ENCODE measurements at regions not wholly inside any gene's neighbourhood (a gene's known extent, or its start where the extent isn't known, plus 50 kb on each side); places are given as distances from the start of the nearest gene placed in this dataset.

- Histone ChIP-seq H3K4me1 (ENCODE audit: control insufficient read depth, insufficient read depth, low read length) (no peaks in the 10 kb centered on the region), H3K79me1 (ENCODE audit: low read depth in 1 of 2, low read length in 2 of 2) (no peaks in the 10 kb centered on the region), H3K4me2 (ENCODE audit: low read depth, low read length) (no peak overlapping the region), H2BK15ac (ENCODE audit: low read depth, low read length) (no peak overlapping the region), H3K4me3 (ENCODE audit: insufficient read depth, low read depth, low read length) (no peak overlapping the region), H2BK5ac (ENCODE audit: low read depth, low read length, poor library complexity, severe bottlenecking) (no peak overlapping the region), H3K14ac (replicated peaks; ENCODE audit: low read depth, low read length) (no peak overlapping the region), H3K27ac (ENCODE audit: insufficient read depth, low read length) (no peak overlapping the region), H3K9me3 (ENCODE audit: control insufficient read depth, insufficient read depth, low read length) (no peaks in the 10 kb centered on the region), H3K18ac (ENCODE audit: low read depth, low read length) (no peak overlapping the region), H2BK20ac (ENCODE audit: low read depth, low read length) (no peak overlapping the region), H3K36me3 (ENCODE audit: control insufficient read depth, insufficient read depth, low read length) (no peaks in the 10 kb centered on the region), H3K4ac (ENCODE audit: low read depth, low read length) (no peak overlapping the region), H3K9me1 (ENCODE audit: insufficient read depth, low read length) (no peaks in the 10 kb centered on the region), H4K5ac (ENCODE audit: low read depth, low read length) (no peak overlapping the region), H4K91ac (ENCODE audit: insufficient read depth, low read depth, low read length) (no peak overlapping the region), H2AK5ac (ENCODE audit: low read depth, low read length) (no peak overlapping the region), H2BK120ac (ENCODE audit: low read depth, low read length) (no peak overlapping the region), H3K56ac (ENCODE audit: extremely low read depth, insufficient read depth, low read length) (no peak overlapping the region), H4K20me1 (ENCODE audit: insufficient read depth, low read length) (no peaks in the 10 kb centered on the region), H2AFZ (replicated peaks; ENCODE audit: low read length, poor library complexity) (no peak overlapping the region), H3K27me3 (ENCODE audit: control insufficient read depth, insufficient read depth, low read length) (no peaks in the 10 kb centered on the region; the same call in 1 of the 2 replicates), H2AK9ac (replicated peaks; ENCODE audit: low read depth, low read length, poor library complexity) (no peak overlapping the region), H4K8ac (ENCODE audit: low read depth in 2 of 2, low read length in 2 of 2) (no peak overlapping the region), H3K23ac (ENCODE audit: low read depth, low read length) (no peak overlapping the region), H3K9ac (ENCODE audit: low read depth, low read length) (no peak overlapping the region)
- POLR2A ChIA-PET (ENCODE audit: unreplicated experiment): no interaction called here
- in situ Hi-C loops (cut with MboI; ENCODE audit: low sequenced_read_pairs): no loop called here
- no peak for ATAC-seq (ENCODE audit: low read depth)
- CTCF ChIA-PET: no interaction called here
- no TSS peak for BruUV-seq (replicated peaks)
- dilution Hi-C loops (cut with HindIII; ENCODE audit: low sequenced_read_pairs, unreplicated experiment): no loop called here
- no peak for TF ChIP-seq MXI1 (IDR thresholded peaks at IDR 0.05; ENCODE audit: borderline replicate concordance, low read depth, low read length)
- no peak for TF ChIP-seq CTCF (conservative IDR thresholded peaks at IDR 0.05; ENCODE audit: low read depth, low read length)
- no peak for TF ChIP-seq MAZ (IDR thresholded peaks at IDR 0.05; ENCODE audit: borderline replicate concordance, low read depth, low read length)
- no peak for TF ChIP-seq CEBPB (IDR thresholded peaks at IDR 0.05; ENCODE audit: low read depth, low read length)
- TF ChIP-seq BHLHE40 (IDR thresholded peaks at IDR 0.05; ENCODE audit: low read depth, low read length): no peak
- no peak for TF ChIP-seq USF2 (IDR thresholded peaks at IDR 0.05; ENCODE audit: low read depth, low read length)
- no peak for TF ChIP-seq MAFK (IDR thresholded peaks at IDR 0.05; ENCODE audit: low read depth, low read length)
- no peak for TF ChIP-seq FOS (IDR thresholded peaks at IDR 0.05; ENCODE audit: low read depth, low read length)
- no peak for TF ChIP-seq RFX5 (IDR thresholded peaks at IDR 0.05; ENCODE audit: low read depth, low read length)
- TF ChIP-seq SMC3 (IDR thresholded peaks at IDR 0.05; ENCODE audit: low read depth, low read length): no peak
- no peak for TF ChIP-seq NFE2L2 (IDR thresholded peaks at IDR 0.05; ENCODE audit: low read depth, low read length)
- no peak for TF ChIP-seq CHD1 (IDR thresholded peaks at IDR 0.05; ENCODE audit: low read depth, low read length)
- no peak for TF ChIP-seq RCOR1 (IDR thresholded peaks at IDR 0.05; ENCODE audit: insufficient replicate concordance, low read length)
- TF ChIP-seq ELK1 (IDR thresholded peaks at IDR 0.05; ENCODE audit: borderline replicate concordance, low read depth, low read length): no peak
- no peak for TF ChIP-seq POLR2A (IDR thresholded peaks at IDR 0.05; ENCODE audit: low read depth, low read length)
- no peak for TF ChIP-seq RAD21 (IDR thresholded peaks at IDR 0.05; ENCODE audit: low read length)
- intact Hi-C loops (cut with micrococcal nuclease): no loop called here
- WGBS, 2 experiments (ENCODE audit: extremely low coverage in 2 of 2, insufficient read length in 1 of 2): no CpG with 5 or more reads among the region's 7 CpGs
- DNase-seq: no peak
Observed at GRCh38 chr1:217096200-217096599, 373.0 kb upstream of the ESRRG start.

Measured in IMR-90 (cell line).